ENCODE measurements at regions not wholly inside any gene's neighbourhood (a gene's known extent, or its start where the extent isn't known, plus 50 kb on each side); places are given as distances from the start of the nearest gene placed in this dataset.

DNA sequence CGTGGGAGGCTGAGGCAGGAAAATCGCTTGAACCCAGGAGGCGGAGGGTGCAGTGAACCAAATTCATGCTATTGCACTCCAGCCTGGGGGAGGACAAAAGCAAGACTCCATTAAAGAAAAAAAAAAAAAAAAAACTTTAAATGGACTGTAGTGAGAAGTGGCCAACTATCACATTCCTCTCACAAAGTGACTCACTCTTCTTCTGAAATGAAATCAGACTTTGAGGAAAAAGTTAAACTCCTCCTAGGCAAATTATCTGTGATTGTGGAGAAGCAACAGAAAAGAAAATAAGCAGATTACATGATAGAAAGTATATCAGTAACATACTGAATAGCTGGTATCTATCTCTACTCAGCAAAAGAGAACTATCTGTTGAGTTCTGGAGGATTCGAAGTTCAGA, 234.3 kb upstream of the PHF14 start:
- TF ChIP-seq, protein P1, sequence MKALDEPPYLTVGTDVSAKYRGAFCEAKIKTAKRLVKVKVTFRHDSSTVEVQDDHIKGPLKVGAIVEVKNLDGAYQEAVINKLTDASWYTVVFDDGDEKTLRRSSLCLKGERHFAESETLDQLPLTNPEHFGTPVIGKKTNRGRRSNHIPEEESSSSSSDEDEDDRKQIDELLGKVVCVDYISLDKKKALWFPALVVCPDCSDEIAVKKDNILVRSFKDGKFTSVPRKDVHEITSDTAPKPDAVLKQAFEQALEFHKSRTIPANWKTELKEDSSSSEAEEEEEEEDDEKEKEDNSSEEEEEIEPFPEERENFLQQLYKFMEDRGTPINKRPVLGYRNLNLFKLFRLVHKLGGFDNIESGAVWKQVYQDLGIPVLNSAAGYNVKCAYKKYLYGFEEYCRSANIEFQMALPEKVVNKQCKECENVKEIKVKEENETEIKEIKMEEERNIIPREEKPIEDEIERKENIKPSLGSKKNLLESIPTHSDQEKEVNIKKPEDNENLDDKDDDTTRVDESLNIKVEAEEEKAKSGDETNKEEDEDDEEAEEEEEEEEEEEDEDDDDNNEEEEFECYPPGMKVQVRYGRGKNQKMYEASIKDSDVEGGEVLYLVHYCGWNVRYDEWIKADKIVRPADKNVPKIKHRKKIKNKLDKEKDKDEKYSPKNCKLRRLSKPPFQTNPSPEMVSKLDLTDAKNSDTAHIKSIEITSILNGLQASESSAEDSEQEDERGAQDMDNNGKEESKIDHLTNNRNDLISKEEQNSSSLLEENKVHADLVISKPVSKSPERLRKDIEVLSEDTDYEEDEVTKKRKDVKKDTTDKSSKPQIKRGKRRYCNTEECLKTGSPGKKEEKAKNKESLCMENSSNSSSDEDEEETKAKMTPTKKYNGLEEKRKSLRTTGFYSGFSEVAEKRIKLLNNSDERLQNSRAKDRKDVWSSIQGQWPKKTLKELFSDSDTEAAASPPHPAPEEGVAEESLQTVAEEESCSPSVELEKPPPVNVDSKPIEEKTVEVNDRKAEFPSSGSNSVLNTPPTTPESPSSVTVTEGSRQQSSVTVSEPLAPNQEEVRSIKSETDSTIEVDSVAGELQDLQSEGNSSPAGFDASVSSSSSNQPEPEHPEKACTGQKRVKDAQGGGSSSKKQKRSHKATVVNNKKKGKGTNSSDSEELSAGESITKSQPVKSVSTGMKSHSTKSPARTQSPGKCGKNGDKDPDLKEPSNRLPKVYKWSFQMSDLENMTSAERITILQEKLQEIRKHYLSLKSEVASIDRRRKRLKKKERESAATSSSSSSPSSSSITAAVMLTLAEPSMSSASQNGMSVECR (CRISPR knock-in tag; IDR thresholded peaks at IDR 0.05; ENCODE audit: borderline replicate concordance), result no peak
- TF ChIP-seq, protein P2, sequence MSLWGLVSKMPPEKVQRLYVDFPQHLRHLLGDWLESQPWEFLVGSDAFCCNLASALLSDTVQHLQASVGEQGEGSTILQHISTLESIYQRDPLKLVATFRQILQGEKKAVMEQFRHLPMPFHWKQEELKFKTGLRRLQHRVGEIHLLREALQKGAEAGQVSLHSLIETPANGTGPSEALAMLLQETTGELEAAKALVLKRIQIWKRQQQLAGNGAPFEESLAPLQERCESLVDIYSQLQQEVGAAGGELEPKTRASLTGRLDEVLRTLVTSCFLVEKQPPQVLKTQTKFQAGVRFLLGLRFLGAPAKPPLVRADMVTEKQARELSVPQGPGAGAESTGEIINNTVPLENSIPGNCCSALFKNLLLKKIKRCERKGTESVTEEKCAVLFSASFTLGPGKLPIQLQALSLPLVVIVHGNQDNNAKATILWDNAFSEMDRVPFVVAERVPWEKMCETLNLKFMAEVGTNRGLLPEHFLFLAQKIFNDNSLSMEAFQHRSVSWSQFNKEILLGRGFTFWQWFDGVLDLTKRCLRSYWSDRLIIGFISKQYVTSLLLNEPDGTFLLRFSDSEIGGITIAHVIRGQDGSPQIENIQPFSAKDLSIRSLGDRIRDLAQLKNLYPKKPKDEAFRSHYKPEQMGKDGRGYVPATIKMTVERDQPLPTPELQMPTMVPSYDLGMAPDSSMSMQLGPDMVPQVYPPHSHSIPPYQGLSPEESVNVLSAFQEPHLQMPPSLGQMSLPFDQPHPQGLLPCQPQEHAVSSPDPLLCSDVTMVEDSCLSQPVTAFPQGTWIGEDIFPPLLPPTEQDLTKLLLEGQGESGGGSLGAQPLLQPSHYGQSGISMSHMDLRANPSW (CRISPR knock-in tag; conservative IDR thresholded peaks at IDR 0.05; ENCODE audit: low read depth), result no peak
- TF ChIP-seq, protein P3, sequence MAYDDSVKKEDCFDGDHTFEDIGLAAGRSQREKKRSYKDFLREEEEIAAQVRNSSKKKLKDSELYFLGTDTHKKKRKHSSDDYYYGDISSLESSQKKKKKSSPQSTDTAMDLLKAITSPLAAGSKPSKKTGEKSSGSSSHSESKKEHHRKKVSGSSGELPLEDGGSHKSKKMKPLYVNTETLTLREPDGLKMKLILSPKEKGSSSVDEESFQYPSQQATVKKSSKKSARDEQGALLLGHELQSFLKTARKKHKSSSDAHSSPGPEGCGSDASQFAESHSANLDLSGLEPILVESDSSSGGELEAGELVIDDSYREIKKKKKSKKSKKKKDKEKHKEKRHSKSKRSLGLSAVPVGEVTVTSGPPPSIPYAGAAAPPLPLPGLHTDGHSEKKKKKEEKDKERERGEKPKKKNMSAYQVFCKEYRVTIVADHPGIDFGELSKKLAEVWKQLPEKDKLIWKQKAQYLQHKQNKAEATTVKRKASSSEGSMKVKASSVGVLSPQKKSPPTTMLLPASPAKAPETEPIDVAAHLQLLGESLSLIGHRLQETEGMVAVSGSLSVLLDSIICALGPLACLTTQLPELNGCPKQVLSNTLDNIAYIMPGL (CRISPR knock-in tag; IDR thresholded peaks at IDR 0.05), result no peak
- TF ChIP-seq, protein P4, sequence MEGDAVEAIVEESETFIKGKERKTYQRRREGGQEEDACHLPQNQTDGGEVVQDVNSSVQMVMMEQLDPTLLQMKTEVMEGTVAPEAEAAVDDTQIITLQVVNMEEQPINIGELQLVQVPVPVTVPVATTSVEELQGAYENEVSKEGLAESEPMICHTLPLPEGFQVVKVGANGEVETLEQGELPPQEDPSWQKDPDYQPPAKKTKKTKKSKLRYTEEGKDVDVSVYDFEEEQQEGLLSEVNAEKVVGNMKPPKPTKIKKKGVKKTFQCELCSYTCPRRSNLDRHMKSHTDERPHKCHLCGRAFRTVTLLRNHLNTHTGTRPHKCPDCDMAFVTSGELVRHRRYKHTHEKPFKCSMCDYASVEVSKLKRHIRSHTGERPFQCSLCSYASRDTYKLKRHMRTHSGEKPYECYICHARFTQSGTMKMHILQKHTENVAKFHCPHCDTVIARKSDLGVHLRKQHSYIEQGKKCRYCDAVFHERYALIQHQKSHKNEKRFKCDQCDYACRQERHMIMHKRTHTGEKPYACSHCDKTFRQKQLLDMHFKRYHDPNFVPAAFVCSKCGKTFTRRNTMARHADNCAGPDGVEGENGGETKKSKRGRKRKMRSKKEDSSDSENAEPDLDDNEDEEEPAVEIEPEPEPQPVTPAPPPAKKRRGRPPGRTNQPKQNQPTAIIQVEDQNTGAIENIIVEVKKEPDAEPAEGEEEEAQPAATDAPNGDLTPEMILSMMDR (IDR thresholded peaks at IDR 0.05), result no peak
- TF ChIP-seq RORB (CRISPR knock-in tag; IDR thresholded peaks at IDR 0.05) (no peak), NR1H2 (CRISPR knock-in tag; IDR thresholded peaks at IDR 0.05) (no peak), ZNF232 (CRISPR knock-in tag; IDR thresholded peaks at IDR 0.05) (no peak)
- TF ChIP-seq, protein P5, sequence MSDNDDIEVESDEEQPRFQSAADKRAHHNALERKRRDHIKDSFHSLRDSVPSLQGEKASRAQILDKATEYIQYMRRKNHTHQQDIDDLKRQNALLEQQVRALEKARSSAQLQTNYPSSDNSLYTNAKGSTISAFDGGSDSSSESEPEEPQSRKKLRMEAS (CRISPR knock-in tag; IDR thresholded peaks at IDR 0.05), result no peak

All from WTC11 (cell line).